PC-9 (cell line): ENCODE measurements at regions not wholly inside any gene's neighbourhood (a gene's known extent, or its start where the extent isn't known, plus 50 kb on each side); places are given as distances from the start of the nearest gene placed in this dataset.

Source experiments
- EZH2 ChIP-seq: fragments of 200-600 bp; sonication (generic); IDR thresholded peaks from 2 replicates; pipeline ENCODE4 v1.8.0; 2017; ENCODE audit warnings: antibody characterized with exemption, low read depth
- TF ChIP-seq, protein P1 (sequence below): fragments of 200-600 bp; sonication (generic); conservative IDR thresholded peaks from 2 replicates; pipeline ENCODE4 v1.6.1; 2017; ENCODE audit warnings: mixed run types, antibody characterized with exemption, mild to moderate bottlenecking, moderate library complexity

DNA sequence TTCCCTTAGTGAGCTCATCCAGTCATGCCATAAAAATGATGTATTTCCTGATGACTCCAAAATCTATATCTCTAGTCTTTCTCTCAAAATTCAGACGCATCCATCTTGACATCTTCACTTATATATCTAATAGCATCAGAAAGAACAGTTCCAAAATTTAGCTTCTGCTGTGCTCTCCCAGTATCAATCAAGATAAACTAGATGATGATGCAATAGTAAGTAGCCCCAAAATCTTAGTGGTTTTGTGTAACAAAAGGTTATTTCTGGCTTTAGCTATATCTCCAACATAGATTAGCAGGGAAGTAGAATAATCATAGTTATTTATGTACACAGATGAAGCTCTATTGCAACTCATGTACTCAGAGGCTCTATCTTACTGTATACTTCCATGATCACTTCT is 382.5 kb upstream of the ADGRL3 start:
- TF ChIP-seq, protein P1, sequence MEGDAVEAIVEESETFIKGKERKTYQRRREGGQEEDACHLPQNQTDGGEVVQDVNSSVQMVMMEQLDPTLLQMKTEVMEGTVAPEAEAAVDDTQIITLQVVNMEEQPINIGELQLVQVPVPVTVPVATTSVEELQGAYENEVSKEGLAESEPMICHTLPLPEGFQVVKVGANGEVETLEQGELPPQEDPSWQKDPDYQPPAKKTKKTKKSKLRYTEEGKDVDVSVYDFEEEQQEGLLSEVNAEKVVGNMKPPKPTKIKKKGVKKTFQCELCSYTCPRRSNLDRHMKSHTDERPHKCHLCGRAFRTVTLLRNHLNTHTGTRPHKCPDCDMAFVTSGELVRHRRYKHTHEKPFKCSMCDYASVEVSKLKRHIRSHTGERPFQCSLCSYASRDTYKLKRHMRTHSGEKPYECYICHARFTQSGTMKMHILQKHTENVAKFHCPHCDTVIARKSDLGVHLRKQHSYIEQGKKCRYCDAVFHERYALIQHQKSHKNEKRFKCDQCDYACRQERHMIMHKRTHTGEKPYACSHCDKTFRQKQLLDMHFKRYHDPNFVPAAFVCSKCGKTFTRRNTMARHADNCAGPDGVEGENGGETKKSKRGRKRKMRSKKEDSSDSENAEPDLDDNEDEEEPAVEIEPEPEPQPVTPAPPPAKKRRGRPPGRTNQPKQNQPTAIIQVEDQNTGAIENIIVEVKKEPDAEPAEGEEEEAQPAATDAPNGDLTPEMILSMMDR: no peak
- no peak for TF ChIP-seq EZH2
